Esophagus squamous epithelium (tissue), 4 donors: ENCODE measurements at regions not wholly inside any gene's neighbourhood (a gene's known extent, or its start where the extent isn't known, plus 50 kb on each side); places are given as distances from the start of the nearest gene placed in this dataset.

Experiments used
- CTCF ChIP-seq, 6 experiments: fragments of 450-650 bp in 4 of 6; fragments of 200-600 bp in 2 of 6; sonication (generic) in 2 of 6; IDR thresholded peaks; one replicate each; pipeline ENCODE4 v1.5.1; 2016 to 2019; ENCODE audit warnings: antibody characterized with exemption in 6 of 6, mild to moderate bottlenecking in 4 of 6, moderate library complexity in 4 of 6
- POLR2A ChIP-seq, 4 donors: fragments of 450-650 bp; IDR thresholded peaks; one replicate each; pipeline ENCODE4 v1.6.1; 2017; ENCODE audit warnings: antibody characterized with exemption in 4 of 4, mild to moderate bottlenecking in 4 of 4, moderate library complexity in 3 of 4

- TF ChIP-seq POLR2A (IDR thresholded peaks at IDR 0.05) (no peak), CTCF (IDR thresholded peaks at IDR 0.05) (no peak)
Observed at GRCh38 chr11:28713850-28714249, 605.7 kb downstream of the METTL15 start.
